H1 (cell line): ENCODE measurements at regions not wholly inside any gene's neighbourhood (a gene's known extent, or its start where the extent isn't known, plus 50 kb on each side); places are given as distances from the start of the nearest gene placed in this dataset.

ENCODE experiments used
- CTCF ChIA-PET: fragments of 300-600 bp; sonication (Branson Sonifier 250); formaldehyde crosslinking; loops from one replicate; lab custom pipeline; 2021; ENCODE audit not compliant: partially characterized antibody; lab: Charles Lee
- POLR2A ChIA-PET: fragments of 300-600 bp; sonication (Branson Sonifier 250); formaldehyde crosslinking; loops from one replicate; lab custom pipeline; 2021; ENCODE audit warnings: inconsistent platforms; ENCODE audit not compliant: partially characterized antibody; lab: Charles Lee
- DNase-seq, 2 experiments: peaks; one replicate each; pipeline versions ENCODE4 v3.0.0 to v3.0.0-alpha.2; 2010 to 2022; ENCODE audit warnings: low spot score in 2 of 2, low read depth in 1 of 2, mixed read lengths in 1 of 2
- FAIRE-seq: peaks from 2 replicates; lab custom pipeline; 2011; peaks lifted over from hg19 to GRCh38; lab: Jason Lieb, UNC
- H2AFZ ChIP-seq: 2 replicates; pipeline ENCODE4 v1.8.1; 2012; ENCODE audit warnings: low read length, inconsistent platforms
- H2AK5ac ChIP-seq: 2 replicates; pipeline ENCODE4 v1.6.1; 2013; ENCODE audit warnings: low read depth, low read length
- H2BK120ac ChIP-seq: replicated peaks from 2 replicates; pipeline ENCODE3; 2013; ENCODE audit warnings: low read depth, low read length, inconsistent platforms
- H2BK12ac ChIP-seq: 2 replicates; pipeline ENCODE4 v1.6.1; 2013; ENCODE audit warnings: low read depth, low read length
- H2BK15ac ChIP-seq: 2 replicates; pipeline ENCODE4 v1.6.1; 2013; ENCODE audit warnings: low read length
- H2BK20ac ChIP-seq: 2 replicates; pipeline ENCODE4 v1.6.1; 2013; ENCODE audit warnings: low read length
- H2BK5ac ChIP-seq: 2 replicates; pipeline ENCODE4 v1.6.1; 2013; ENCODE audit warnings: low read depth, low read length
- H3K14ac ChIP-seq: 2 replicates; pipeline ENCODE4 v1.6.1; 2013; ENCODE audit warnings: inconsistent platforms; ENCODE audit not compliant: insufficient read length
- H3K18ac ChIP-seq: 2 replicates; pipeline ENCODE4 v1.6.1; 2013; ENCODE audit warnings: low read length; ENCODE audit errors: extremely low read depth
- H3K23ac ChIP-seq: 2 replicates; pipeline ENCODE4 v1.6.1; 2013; ENCODE audit warnings: inconsistent platforms; ENCODE audit not compliant: insufficient read length
- H3K23me2 ChIP-seq: 2 replicates; pipeline ENCODE4 v1.6.1; 2013; ENCODE audit warnings: low read depth, low read length
- H3K27ac ChIP-seq: 2 replicates; pipeline ENCODE4 v1.6.1; 2011; ENCODE audit warnings: low read depth, low read length, inconsistent platforms
- H3K27me3 ChIP-seq, 4 experiments: replicated peaks in 1 of 4; 1 replicate in 1 of 4; 2 replicates in 3 of 4; pipeline versions ENCODE4 v1.6.1 to v1.8.1; 2011 to 2013; ENCODE audit warnings: low read length in 3 of 4, mild to moderate bottlenecking in 3 of 4, inconsistent platforms in 2 of 4, mixed read lengths in 2 of 4, moderate library complexity in 1 of 4; ENCODE audit not compliant: control insufficient read depth in 3 of 4, insufficient read depth in 3 of 4; ENCODE audit errors: extremely low read depth in 1 of 4
- H3K36me3 ChIP-seq, 4 experiments: 2 replicates each; pipeline versions ENCODE4 v1.6.1 to v1.8.1; 2011 to 2013; ENCODE audit warnings: mild to moderate bottlenecking in 4 of 4, low read length in 3 of 4, moderate library complexity in 2 of 4, control low read depth in 1 of 4, inconsistent platforms in 1 of 4; ENCODE audit not compliant: insufficient read depth in 4 of 4, control insufficient read depth in 2 of 4
- H3K4ac ChIP-seq: replicated peaks from 2 replicates; pipeline ENCODE3; 2013; ENCODE audit warnings: low read length, low read depth, mixed read lengths, inconsistent platforms; ENCODE audit not compliant: insufficient read length
- H3K4me1 ChIP-seq, 4 experiments: replicated peaks in 1 of 4; 1 replicate in 1 of 4; 2 replicates in 3 of 4; pipeline versions ENCODE4 v1.6.1 to v1.8.1; 2011 to 2013; ENCODE audit warnings: low read length in 3 of 4, inconsistent platforms in 2 of 4, mixed read lengths in 1 of 4; ENCODE audit not compliant: insufficient read depth in 4 of 4, control insufficient read depth in 3 of 4
- H3K4me2 ChIP-seq, 2 experiments: 2 replicates each; pipeline versions ENCODE4 v1.6.1 to v1.8.1; 2011 to 2013; ENCODE audit warnings: low read depth in 2 of 2, low read length in 2 of 2, control low read depth in 1 of 2, inconsistent platforms in 1 of 2, mild to moderate bottlenecking in 1 of 2; ENCODE audit not compliant: insufficient read depth in 1 of 2
- H3K4me3 ChIP-seq, 4 experiments: fragments of 200-600, 300-600 bp in 1 of 4; sonication (generic), shearing (Covaris generic), sonication (Bioruptor Twin) in 1 of 4; 2 replicates each; pipeline versions ENCODE4 v1.5.1 to v1.8.1; 2011 to 2016; ENCODE audit warnings: low read length in 4 of 4, low read depth in 3 of 4, control low read depth in 2 of 4, inconsistent platforms in 2 of 4, mild to moderate bottlenecking in 2 of 4, mixed read lengths in 1 of 4, moderate library complexity in 1 of 4; ENCODE audit not compliant: insufficient read depth in 2 of 4; ENCODE audit errors: extremely low read depth in 1 of 4
- H3K56ac ChIP-seq: replicated peaks from 2 replicates; pipeline ENCODE3; 2013; ENCODE audit warnings: low read depth, mild to moderate bottlenecking, mixed read lengths, low read length, inconsistent platforms; ENCODE audit not compliant: insufficient read length
- H3K79me1 ChIP-seq: 2 replicates; pipeline ENCODE4 v1.6.1; 2013; ENCODE audit warnings: low read depth, low read length, control low read depth
- H3K79me2 ChIP-seq, 2 experiments: 2 replicates each; pipeline versions ENCODE4 v1.6.1 to v1.8.1; 2012 to 2013; ENCODE audit warnings: low read length in 2 of 2, mild to moderate bottlenecking in 2 of 2, inconsistent platforms in 1 of 2; ENCODE audit not compliant: insufficient read depth in 2 of 2, control insufficient read depth in 1 of 2
- H3K9ac ChIP-seq, 4 experiments: replicated peaks in 1 of 4; 1 replicate in 1 of 4; 2 replicates in 3 of 4; pipeline versions ENCODE4 v1.6.1 to v1.8.1; 2011 to 2013; ENCODE audit warnings: low read depth in 3 of 4, low read length in 3 of 4, control low read depth in 2 of 4, mild to moderate bottlenecking in 2 of 4, moderate library complexity in 2 of 4, inconsistent platforms in 1 of 4; ENCODE audit errors: extremely low read depth in 1 of 4
- H3K9me3 ChIP-seq, 2 experiments: 2 replicates each; pipeline versions ENCODE4 v1.6.1 to v1.8.1; 2012 to 2013; ENCODE audit warnings: mild to moderate bottlenecking in 2 of 2, moderate library complexity in 2 of 2, control low read depth in 1 of 2, inconsistent platforms in 1 of 2, low read depth in 1 of 2, low read length in 1 of 2, mixed read lengths in 1 of 2; ENCODE audit not compliant: insufficient read depth in 2 of 2
- H4K20me1 ChIP-seq, 2 experiments: replicated peaks in 1 of 2; 2 replicates each; pipeline versions ENCODE3 to v1.8.1; 2011 to 2013; ENCODE audit warnings: inconsistent platforms in 2 of 2, low read length in 2 of 2, mild to moderate bottlenecking in 1 of 2; ENCODE audit not compliant: insufficient read depth in 2 of 2, control insufficient read depth in 1 of 2
- H4K5ac ChIP-seq: 2 replicates; pipeline ENCODE4 v1.6.1; 2013; ENCODE audit warnings: low read length, low read depth, mixed read lengths, inconsistent platforms; ENCODE audit not compliant: insufficient read length
- H4K8ac ChIP-seq: 2 replicates; pipeline ENCODE4 v1.8.0; 2013; ENCODE audit warnings: mild to moderate bottlenecking, moderate library complexity, low read length, inconsistent platforms; ENCODE audit not compliant: insufficient read depth; ENCODE audit errors: extremely low read depth
- H4K91ac ChIP-seq: replicated peaks from 2 replicates; pipeline ENCODE3; 2013; ENCODE audit warnings: low read length, mixed read lengths, inconsistent platforms; ENCODE audit not compliant: insufficient read length
- BCL11A ChIP-seq, 2 experiments: IDR thresholded peaks; one replicate each; pipeline ENCODE4 v1.6.1; 2011; ENCODE audit warnings: low read depth in 2 of 2, low read length in 2 of 2, mild to moderate bottlenecking in 2 of 2
- BRCA1 ChIP-seq: IDR thresholded peaks from 2 replicates; pipeline ENCODE4 v1.6.1; 2012; ENCODE audit warnings: low read depth, low read length, improper control_type of control experiment
- CREB1 ChIP-seq: IDR thresholded peaks from 2 replicates; pipeline ENCODE4 v1.6.1; 2012; ENCODE audit warnings: inconsistent platforms
- CTBP2 ChIP-seq: IDR thresholded peaks from 2 replicates; pipeline ENCODE4 v1.7.0; 2011; ENCODE audit warnings: borderline replicate concordance, mild to moderate bottlenecking, moderate library complexity, mixed read lengths, low read length; ENCODE audit not compliant: insufficient read depth, insufficient read length
- EP300 ChIP-seq, 2 experiments: IDR thresholded peaks; 1 replicate in 1 of 2; 2 replicates in 1 of 2; pipeline ENCODE4 v1.6.1; 2011 to 2012; ENCODE audit warnings: low read depth in 2 of 2, low read length in 2 of 2, mild to moderate bottlenecking in 2 of 2, borderline replicate concordance in 1 of 2, inconsistent platforms in 1 of 2, moderate library complexity in 1 of 2
- HDAC6 ChIP-seq: IDR thresholded peaks from one replicate; pipeline ENCODE4 v1.7.1; 2012; ENCODE audit warnings: low read depth, mild to moderate bottlenecking, inconsistent platforms, low read length, moderate library complexity
- KDM1A ChIP-seq: fragments of 200-600, 300-600 bp; sonication (generic); IDR thresholded peaks from 2 replicates; pipeline ENCODE4 v1.7.1; 2016; ENCODE audit warnings: mild to moderate bottlenecking, low read length, borderline replicate concordance
- KDM5A ChIP-seq: fragments of 200-600 bp; IDR thresholded peaks from 2 replicates; pipeline ENCODE4 v1.7.1; 2012; ENCODE audit warnings: mild to moderate bottlenecking, low read length, inconsistent platforms, mixed read lengths
- RFX5 ChIP-seq: IDR thresholded peaks from 2 replicates; pipeline ENCODE4 v1.6.1; 2011; ENCODE audit warnings: low read depth, low read length, improper control_type of control experiment, borderline replicate concordance
- SIRT6 ChIP-seq: IDR thresholded peaks from one replicate; pipeline ENCODE4 v1.7.1; 2012; ENCODE audit warnings: low read length, inconsistent platforms
- SP4 ChIP-seq: IDR thresholded peaks from 2 replicates; pipeline ENCODE4 v1.6.1; 2012; ENCODE audit warnings: low read length, inconsistent platforms
- TCF12 ChIP-seq: IDR thresholded peaks from 2 replicates; pipeline ENCODE4 v1.6.1; 2011; ENCODE audit warnings: low read depth, mild to moderate bottlenecking, low read length
- WGBS, 2 experiments: shearing (Covaris generic) in 1 of 2; methylation state at CpG; one replicate each; pipeline versions ENCODE4 v1.1.6 to v1.1.7; 2013 to 2015; ENCODE audit warnings: low lambda C conversion rate in 2 of 2, mixed read lengths in 2 of 2, inconsistent platforms in 1 of 2, low coverage in 1 of 2, missing lambda C conversion rate in 1 of 2; ENCODE audit not compliant: insufficient replicate concordance in 2 of 2, insufficient coverage in 1 of 2, insufficient read length in 1 of 2; ENCODE audit errors: extremely low coverage in 1 of 2, missing lambda C conversion rate in 1 of 2; 5-methylcytosine and 5-hydroxymethylcytosine counted together
- TF ChIP-seq, protein P1 (sequence below): IDR thresholded peaks from 2 replicates; pipeline ENCODE4 v1.6.1; 2012; ENCODE audit warnings: inconsistent platforms
- TF ChIP-seq, protein P2 (sequence below): IDR thresholded peaks from 2 replicates; pipeline ENCODE4 v1.6.1; 2011; ENCODE audit warnings: low read length, improper control_type of control experiment

DNA sequence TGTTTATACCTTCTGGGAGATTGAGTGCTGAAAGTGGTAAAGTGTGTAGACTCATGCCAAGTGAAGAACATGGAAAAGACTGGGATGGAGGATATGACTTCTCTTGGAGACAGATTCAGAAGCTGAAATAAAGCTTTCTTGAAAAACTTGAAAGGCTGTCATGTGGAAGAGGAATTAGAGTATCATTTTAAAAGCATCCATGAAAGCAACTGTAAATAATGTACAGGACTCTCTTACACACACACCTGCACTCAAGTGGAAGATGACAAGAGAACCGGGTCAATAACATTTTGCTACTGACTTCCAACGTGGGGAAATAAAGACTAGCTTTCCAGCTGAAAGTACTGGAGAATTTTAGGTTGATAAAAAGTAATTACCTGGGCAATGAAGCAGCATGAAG lies 658.2 kb downstream of the TDRD15 start:
- Histone ChIP-seq H4K20me1 (no peaks in the 10 kb centered on the region), H4K8ac (no peak overlapping the region), H3K79me1 (no peaks in the 10 kb centered on the region), H3K23me2 (no peaks in the 10 kb centered on the region), H3K14ac (no peak overlapping the region), H3K9ac (no peak overlapping the region), H2BK12ac (no peak overlapping the region), H3K23ac (no peak overlapping the region), H3K4me3 (no peak overlapping the region), H3K4me1 (no peaks in the 10 kb centered on the region), H3K36me3 (no peaks in the 10 kb centered on the region), H2AK5ac (no peak overlapping the region), H2BK120ac (no peak overlapping the region), H2BK5ac (no peak overlapping the region), H3K4me2 (no peak overlapping the region), H3K27me3 (no peaks in the 10 kb centered on the region), H3K56ac (no peak overlapping the region), H3K18ac (no peak overlapping the region), H2BK20ac (no peak overlapping the region), H2AFZ (no peak overlapping the region), H3K4ac (no peak overlapping the region), H3K27ac (no peak overlapping the region), H2BK15ac (no peak overlapping the region), H4K91ac (no peak overlapping the region), H3K79me2 (no peaks in the 10 kb centered on the region), H4K5ac (no peak overlapping the region), H3K9me3 (no peaks in the 10 kb centered on the region)
- 83% methylated on average over 2 of the region's 2 CpGs; no CpG with 5 or more reads in 1 of the 2 experiments for WGBS, 2 experiments
- ChIA-PET POLR2A (no interaction called here), CTCF (interaction anchor here (0.8 kb wide), 1 partner anchor 28 kb away, joined by 3 read pairs; no protein-coding TSS in a partner anchor)
- FAIRE-seq: no peak
- no peak for DNase-seq
- TF ChIP-seq RFX5: no peak
- TF ChIP-seq BCL11A (IDR thresholded peaks at IDR 0.05; ENCODE audit: low read depth in 2 of 2, low read length in 2 of 2): no peak
- no peak for TF ChIP-seq EP300 (IDR thresholded peaks at IDR 0.05; ENCODE audit: borderline replicate concordance in 1 of 2, low read depth in 2 of 2, low read length in 2 of 2)
- no peak for TF ChIP-seq KDM1A
- TF ChIP-seq, protein P1, sequence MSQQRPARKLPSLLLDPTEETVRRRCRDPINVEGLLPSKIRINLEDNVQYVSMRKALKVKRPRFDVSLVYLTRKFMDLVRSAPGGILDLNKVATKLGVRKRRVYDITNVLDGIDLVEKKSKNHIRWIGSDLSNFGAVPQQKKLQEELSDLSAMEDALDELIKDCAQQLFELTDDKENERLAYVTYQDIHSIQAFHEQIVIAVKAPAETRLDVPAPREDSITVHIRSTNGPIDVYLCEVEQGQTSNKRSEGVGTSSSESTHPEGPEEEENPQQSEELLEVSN: no peak
- TF ChIP-seq CREB1: no peak
- no peak for TF ChIP-seq SIRT6
- no peak for TF ChIP-seq TCF12
- no peak for TF ChIP-seq KDM5A
- no peak for TF ChIP-seq HDAC6
- TF ChIP-seq CTBP2: no peak
- TF ChIP-seq, protein P2, sequence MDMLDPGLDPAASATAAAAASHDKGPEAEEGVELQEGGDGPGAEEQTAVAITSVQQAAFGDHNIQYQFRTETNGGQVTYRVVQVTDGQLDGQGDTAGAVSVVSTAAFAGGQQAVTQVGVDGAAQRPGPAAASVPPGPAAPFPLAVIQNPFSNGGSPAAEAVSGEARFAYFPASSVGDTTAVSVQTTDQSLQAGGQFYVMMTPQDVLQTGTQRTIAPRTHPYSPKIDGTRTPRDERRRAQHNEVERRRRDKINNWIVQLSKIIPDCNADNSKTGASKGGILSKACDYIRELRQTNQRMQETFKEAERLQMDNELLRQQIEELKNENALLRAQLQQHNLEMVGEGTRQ: no peak
- TF ChIP-seq BRCA1: no peak
- TF ChIP-seq SP4: no peak
